ENCODE measurements at regions not wholly inside any gene's neighbourhood (a gene's known extent, or its start where the extent isn't known, plus 50 kb on each side); places are given as distances from the start of the nearest gene placed in this dataset.

GRCh38 chr3:124404621-124405020 lies 325.6 kb upstream of the UMPS start:
- no peak for DNase-seq (ENCODE audit: low read depth)
- no peak overlapping the region for H3K4me3 ChIP-seq (ENCODE audit: low read depth, low read length)
- no peak for TF ChIP-seq CTCF (IDR thresholded peaks at IDR 0.05; ENCODE audit: insufficient read depth, low read depth, low read length, missing control alignments)

GRCh38 chr3:124407260-124407659 lies 323.0 kb upstream of the UMPS start:
- no peak for DNase-seq (ENCODE audit: low read depth)
- no peak overlapping the region for H3K4me3 ChIP-seq (ENCODE audit: low read depth, low read length)
- no peak for TF ChIP-seq CTCF (IDR thresholded peaks at IDR 0.05; ENCODE audit: insufficient read depth, low read depth, low read length, missing control alignments)

- no peak overlapping the region for H3K4me3 ChIP-seq (ENCODE audit: low read depth, low read length)
- no peak for DNase-seq (ENCODE audit: low read depth)
- TF ChIP-seq CTCF (IDR thresholded peaks at IDR 0.05; ENCODE audit: insufficient read depth, low read depth, low read length, missing control alignments): no peak
Measured at GRCh38 chr3:124409650-124410275, 320.5 kb upstream of the UMPS start.

GRCh38 chr3:124410471-124410870 lies 319.8 kb upstream of the UMPS start:
- no peak overlapping the region for H3K4me3 ChIP-seq (ENCODE audit: low read depth, low read length)
- no peak for DNase-seq (ENCODE audit: low read depth)
- TF ChIP-seq CTCF (IDR thresholded peaks at IDR 0.05; ENCODE audit: insufficient read depth, low read depth, low read length, missing control alignments): no peak

GRCh38 chr3:124411728-124412127 lies 318.5 kb upstream of the UMPS start:
- H3K4me3 ChIP-seq (ENCODE audit: low read depth, low read length): no peak overlapping the region
- no peak for TF ChIP-seq CTCF (IDR thresholded peaks at IDR 0.05; ENCODE audit: insufficient read depth, low read depth, low read length, missing control alignments)
- no peak for DNase-seq (ENCODE audit: low read depth)

- no peak overlapping the region for H3K4me3 ChIP-seq (ENCODE audit: low read depth, low read length)
- no peak for DNase-seq (ENCODE audit: low read depth)
- TF ChIP-seq CTCF (IDR thresholded peaks at IDR 0.05; ENCODE audit: insufficient read depth, low read depth, low read length, missing control alignments): no peak
Measured at GRCh38 chr3:124412644-124413043, 317.6 kb upstream of the UMPS start.

- no peak for TF ChIP-seq CTCF (IDR thresholded peaks at IDR 0.05; ENCODE audit: insufficient read depth, low read depth, low read length, missing control alignments)
- DNase-seq (ENCODE audit: low read depth): no peak
- H3K4me3 ChIP-seq (ENCODE audit: low read depth, low read length): no peak overlapping the region
Measured at GRCh38 chr3:124413393-124413792, 316.9 kb upstream of the UMPS start.
